ENCODE measurements at regions not wholly inside any gene's neighbourhood (a gene's known extent, or its start where the extent isn't known, plus 50 kb on each side); places are given as distances from the start of the nearest gene placed in this dataset.

GRCh38 chr2:234670052-234670451 lies 173.2 kb upstream of the ARL4C start:
- TF ChIP-seq CTCF (IDR thresholded peaks at IDR 0.05) = no peak
- no peak for TF ChIP-seq POLR2A (IDR thresholded peaks at IDR 0.05)
